ENCODE measurements at regions not wholly inside any gene's neighbourhood (a gene's known extent, or its start where the extent isn't known, plus 50 kb on each side); places are given as distances from the start of the nearest gene placed in this dataset.

GRCh38 chr15:60215225-60215963 is 182.4 kb downstream of the ANXA2 start:
- Histone ChIP-seq H3K4me1 (no peaks in the 10 kb centered on the region), H3K27ac (no peak overlapping the region), H3K36me3 (no peaks in the 10 kb centered on the region), H3K9me3 (no peaks in the 10 kb centered on the region), H3K4me3 (no peak overlapping the region), H3K27me3 (peaks cover 0 to 8% of the 10 kb centered on the region in 2 donors)
- TF ChIP-seq CTCF (IDR thresholded peaks at IDR 0.05) (no peak), POLR2AphosphoS5 (IDR thresholded peaks at IDR 0.05) (no peak)
- DNase-seq (ENCODE audit: low spot score in 2 of 2), result no peak
- intact Hi-C loops (cut with DNase I; ENCODE audit: low total_unique reads), result no loop called here

GRCh38 chr15:60217161-60217560 is 180.6 kb downstream of the ANXA2 start:
- Histone ChIP-seq H3K9me3 (no peaks in the 10 kb centered on the region), H3K36me3 (no peaks in the 10 kb centered on the region), H3K4me1 (no peaks in the 10 kb centered on the region), H3K4me3 (no peak overlapping the region), H3K27me3 (peaks cover 0 to 11% of the 10 kb centered on the region in 2 donors), H3K27ac (no peak overlapping the region)
- TF ChIP-seq CTCF (IDR thresholded peaks at IDR 0.05) (no peak), POLR2AphosphoS5 (IDR thresholded peaks at IDR 0.05) (no peak), POLR2A (IDR thresholded peaks at IDR 0.05) (no peak)
- DNase-seq (ENCODE audit: low spot score in 2 of 2), result no peak
- intact Hi-C loops (cut with DNase I; ENCODE audit: low total_unique reads), result no loop called here

- H3K27ac ChIP-seq, result no peak overlapping the region
- H3K27me3 ChIP-seq, result peaks cover 0 to 11% of the 10 kb centered on the region in 2 donors
- H3K9me3 ChIP-seq, result no peaks in the 10 kb centered on the region
- intact Hi-C loops (cut with DNase I; ENCODE audit: low total_unique reads), result no loop called here
- H3K4me3 ChIP-seq, result no peak overlapping the region
- DNase-seq (ENCODE audit: low spot score in 2 of 2), result no peak
- no peak for TF ChIP-seq CTCF (IDR thresholded peaks at IDR 0.05)
- TF ChIP-seq POLR2A (IDR thresholded peaks at IDR 0.05), result no peak
- TF ChIP-seq POLR2AphosphoS5 (IDR thresholded peaks at IDR 0.05), result no peak
- H3K36me3 ChIP-seq, result no peaks in the 10 kb centered on the region
- H3K4me1 ChIP-seq, result no peaks in the 10 kb centered on the region
Measured at GRCh38 chr15:60218256-60218655, 179.5 kb downstream of the ANXA2 start.

- intact Hi-C loops (cut with DNase I; ENCODE audit: low total_unique reads), result no loop called here
- Histone ChIP-seq H3K36me3 (no peaks in the 10 kb centered on the region), H3K27ac (no peak overlapping the region), H3K9me3 (no peaks in the 10 kb centered on the region), H3K27me3 (peaks cover 0 to 7% of the 10 kb centered on the region in 2 donors), H3K4me3 (no peak overlapping the region), H3K4me1 (no peaks in the 10 kb centered on the region)
- TF ChIP-seq POLR2A (IDR thresholded peaks at IDR 0.05), result no peak
- DNase-seq (ENCODE audit: low spot score in 2 of 2), result no peak
Measured at GRCh38 chr15:60219866-60220265, 177.9 kb downstream of the ANXA2 start.

- no peaks in the 10 kb centered on the region for H3K4me1 ChIP-seq
- no peak for DNase-seq (ENCODE audit: low spot score in 2 of 2)
- no peaks in the 10 kb centered on the region for H3K36me3 ChIP-seq
- TF ChIP-seq CTCF (IDR thresholded peaks at IDR 0.05) (no peak), POLR2A (IDR thresholded peaks at IDR 0.05) (no peak), POLR2AphosphoS5 (IDR thresholded peaks at IDR 0.05) (no peak)
- no peak overlapping the region for H3K27ac ChIP-seq
- H3K27me3 ChIP-seq, result peaks cover 0 to 4% of the 10 kb centered on the region in 2 donors
- H3K4me3 ChIP-seq, result no peak overlapping the region
- intact Hi-C loops (cut with DNase I; ENCODE audit: low total_unique reads), result no loop called here
- no peaks in the 10 kb centered on the region for H3K9me3 ChIP-seq
Measured at GRCh38 chr15:60221356-60221755, 176.4 kb downstream of the ANXA2 start.

Measured in breast epithelium (tissue), 4 donors.